ENCODE measurements at regions not wholly inside any gene's neighbourhood (a gene's known extent, or its start where the extent isn't known, plus 50 kb on each side); places are given as distances from the start of the nearest gene placed in this dataset.

DNA sequence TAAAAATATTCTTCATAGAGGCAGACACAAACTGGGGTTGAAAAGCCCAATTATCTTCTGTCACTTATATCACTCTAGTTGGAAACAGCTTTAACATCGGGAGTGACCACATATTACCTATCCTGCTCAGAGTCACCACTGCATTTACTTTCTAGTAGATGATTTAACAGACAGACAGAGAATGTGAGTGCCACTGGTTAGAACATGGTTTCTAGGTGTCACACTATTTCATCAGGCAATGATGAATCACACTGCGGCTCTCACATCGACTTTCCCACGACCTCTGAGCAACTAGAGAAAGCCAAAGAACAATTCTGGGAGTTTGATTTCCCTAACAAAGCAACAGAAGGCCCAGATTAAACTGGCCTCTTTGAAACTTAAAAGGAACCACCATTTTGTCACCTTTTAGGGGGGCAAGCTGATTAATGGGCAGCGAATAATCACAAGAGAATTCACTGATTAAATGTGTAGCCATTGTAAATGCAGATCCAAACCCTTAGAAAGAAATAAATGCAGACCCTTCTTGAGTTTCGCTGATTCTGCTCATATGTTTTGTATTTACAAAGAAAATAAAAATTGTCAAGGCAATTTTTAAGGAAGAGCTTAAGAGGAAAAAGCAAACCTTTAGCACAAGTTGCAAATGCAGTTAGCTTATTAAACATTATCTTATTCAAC lies 112.6 kb upstream of the KBTBD8 start:
- no peaks in the 10 kb centered on the region for H3K9me3 ChIP-seq (ENCODE audit: control insufficient read depth, insufficient read depth, low read length)
- TF ChIP-seq, protein P1, sequence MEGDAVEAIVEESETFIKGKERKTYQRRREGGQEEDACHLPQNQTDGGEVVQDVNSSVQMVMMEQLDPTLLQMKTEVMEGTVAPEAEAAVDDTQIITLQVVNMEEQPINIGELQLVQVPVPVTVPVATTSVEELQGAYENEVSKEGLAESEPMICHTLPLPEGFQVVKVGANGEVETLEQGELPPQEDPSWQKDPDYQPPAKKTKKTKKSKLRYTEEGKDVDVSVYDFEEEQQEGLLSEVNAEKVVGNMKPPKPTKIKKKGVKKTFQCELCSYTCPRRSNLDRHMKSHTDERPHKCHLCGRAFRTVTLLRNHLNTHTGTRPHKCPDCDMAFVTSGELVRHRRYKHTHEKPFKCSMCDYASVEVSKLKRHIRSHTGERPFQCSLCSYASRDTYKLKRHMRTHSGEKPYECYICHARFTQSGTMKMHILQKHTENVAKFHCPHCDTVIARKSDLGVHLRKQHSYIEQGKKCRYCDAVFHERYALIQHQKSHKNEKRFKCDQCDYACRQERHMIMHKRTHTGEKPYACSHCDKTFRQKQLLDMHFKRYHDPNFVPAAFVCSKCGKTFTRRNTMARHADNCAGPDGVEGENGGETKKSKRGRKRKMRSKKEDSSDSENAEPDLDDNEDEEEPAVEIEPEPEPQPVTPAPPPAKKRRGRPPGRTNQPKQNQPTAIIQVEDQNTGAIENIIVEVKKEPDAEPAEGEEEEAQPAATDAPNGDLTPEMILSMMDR (IDR thresholded peaks at IDR 0.05; ENCODE audit: low read depth, low read length) = no peak
- H3K27me3 ChIP-seq (ENCODE audit: control insufficient read depth, insufficient read depth, low read length) = no peaks in the 10 kb centered on the region
- H3K27ac ChIP-seq (ENCODE audit: low read depth, low read length) = no peak overlapping the region
- H3K4me3 ChIP-seq (ENCODE audit: low read depth, low read length) = no peak overlapping the region
- ChIA-PET POLR2A (no interaction called here), CTCF (no interaction called here)
- DNase-seq (ENCODE audit: low read depth, low spot score) = no peak

DNA sequence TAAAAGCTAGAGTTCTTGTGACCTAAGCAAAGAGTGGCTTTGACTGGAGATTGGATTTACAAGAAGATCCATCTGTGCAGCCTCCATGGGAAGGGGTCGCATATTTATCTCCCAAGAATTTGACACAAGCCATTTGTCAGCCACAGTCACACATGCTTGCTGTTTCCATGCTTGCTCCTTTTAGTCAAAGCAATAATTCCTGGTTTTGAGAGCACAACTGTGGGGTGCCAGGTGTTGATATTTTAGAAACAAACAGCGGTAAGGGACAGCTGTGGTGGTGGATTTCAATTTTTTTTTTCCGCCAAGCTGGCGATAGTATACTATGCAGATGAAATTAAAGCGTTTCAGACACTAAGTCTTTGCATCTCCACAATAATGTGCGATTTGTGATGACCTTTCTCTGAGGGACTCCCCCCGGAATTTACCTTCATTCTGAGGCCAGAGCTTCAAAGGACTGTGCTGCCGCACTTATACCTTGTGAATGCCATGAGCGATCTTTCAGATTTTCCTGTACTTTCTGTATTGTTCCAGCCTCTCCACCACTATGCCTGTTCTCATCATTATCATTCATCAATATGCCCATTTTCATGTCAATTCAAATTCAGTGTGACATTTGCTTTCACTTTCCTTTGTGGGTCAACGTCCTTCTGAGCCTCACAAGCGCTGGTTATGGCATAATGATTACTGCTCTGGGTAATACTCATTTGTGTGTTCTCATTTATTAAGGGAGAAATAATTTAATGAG lies 108.2 kb upstream of the KBTBD8 start:
- H3K9me3 ChIP-seq (ENCODE audit: control insufficient read depth, insufficient read depth, low read length) = no peaks in the 10 kb centered on the region
- no peak overlapping the region for H3K27ac ChIP-seq (ENCODE audit: low read depth, low read length)
- POLR2A ChIA-PET = no interaction called here
- no peak overlapping the region for H3K4me3 ChIP-seq (ENCODE audit: low read depth, low read length)
- CTCF ChIA-PET = no interaction called here
- TF ChIP-seq, protein P1 (IDR thresholded peaks at IDR 0.05; ENCODE audit: low read depth, low read length) = no peak
- H3K27me3 ChIP-seq (ENCODE audit: control insufficient read depth, insufficient read depth, low read length) = no peaks in the 10 kb centered on the region
- DNase-seq (ENCODE audit: low read depth, low spot score) = no peak

DNA sequence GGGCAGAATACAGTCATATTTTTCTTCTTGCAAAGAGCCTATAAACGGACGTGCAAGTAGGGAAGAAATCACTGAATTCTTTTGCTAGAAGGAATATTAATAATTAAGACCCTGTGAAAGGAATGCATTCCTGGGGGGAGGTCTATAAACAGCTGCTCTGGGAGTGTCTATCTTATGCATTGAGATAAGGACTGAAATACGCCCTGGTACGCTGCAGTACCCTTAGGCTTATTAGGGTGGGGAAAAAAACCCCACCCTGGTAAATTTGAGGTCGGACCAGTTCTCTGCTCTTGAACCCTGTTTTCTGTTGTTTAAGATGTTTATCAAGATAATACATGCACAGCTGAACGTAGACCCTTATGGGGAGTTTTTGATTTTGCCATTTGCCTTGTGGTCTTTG lies 100.0 kb upstream of the KBTBD8 start:
- no peak overlapping the region for H3K4me3 ChIP-seq (ENCODE audit: low read depth, low read length)
- TF ChIP-seq, protein P1 (IDR thresholded peaks at IDR 0.05; ENCODE audit: low read depth, low read length) = no peak
- ChIA-PET POLR2A (no interaction called here), CTCF (no interaction called here)
- no peak for DNase-seq (ENCODE audit: low read depth, low spot score)
- no peaks in the 10 kb centered on the region for H3K27me3 ChIP-seq (ENCODE audit: control insufficient read depth, insufficient read depth, low read length)
- H3K9me3 ChIP-seq (ENCODE audit: control insufficient read depth, insufficient read depth, low read length) = no peaks in the 10 kb centered on the region
- H3K27ac ChIP-seq (ENCODE audit: low read depth, low read length) = no peak overlapping the region

DNA sequence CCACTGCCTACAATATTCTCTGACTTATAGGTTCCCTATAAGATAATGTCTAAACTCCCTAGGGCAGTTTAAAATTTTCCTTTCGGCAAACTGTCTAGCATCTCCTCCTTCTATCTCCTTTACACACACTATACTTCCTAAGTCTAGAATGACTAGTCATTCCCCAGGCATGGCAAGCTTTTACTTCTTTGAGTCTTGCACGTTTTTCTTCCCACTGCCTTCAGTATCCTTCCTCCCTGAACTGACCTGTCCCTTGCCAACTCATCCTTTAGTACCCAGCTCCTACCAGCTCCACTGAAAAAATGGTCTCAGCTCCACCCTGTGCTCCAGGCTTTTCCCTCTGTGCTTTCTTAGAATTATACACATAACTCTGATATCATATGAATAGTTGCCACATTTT lies 93.8 kb upstream of the KBTBD8 start:
- H3K27me3 ChIP-seq (ENCODE audit: control insufficient read depth, insufficient read depth, low read length) = peaks cover 9% of the 10 kb centered on the region
- TF ChIP-seq, protein P1 (IDR thresholded peaks at IDR 0.05; ENCODE audit: low read depth, low read length) = no peak
- no peak for DNase-seq (ENCODE audit: low read depth, low spot score)
- no peaks in the 10 kb centered on the region for H3K9me3 ChIP-seq (ENCODE audit: control insufficient read depth, insufficient read depth, low read length)
- CTCF ChIA-PET = interaction anchor here (1.3 to 1.6 kb wide), 2 partner anchors 34 to 650 kb away, joined by 4 to 6 read pairs; no protein-coding TSS in a partner anchor
- POLR2A ChIA-PET = no interaction called here
- no peak overlapping the region for H3K4me3 ChIP-seq (ENCODE audit: low read depth, low read length)
- H3K27ac ChIP-seq (ENCODE audit: low read depth, low read length) = no peak overlapping the region

DNA sequence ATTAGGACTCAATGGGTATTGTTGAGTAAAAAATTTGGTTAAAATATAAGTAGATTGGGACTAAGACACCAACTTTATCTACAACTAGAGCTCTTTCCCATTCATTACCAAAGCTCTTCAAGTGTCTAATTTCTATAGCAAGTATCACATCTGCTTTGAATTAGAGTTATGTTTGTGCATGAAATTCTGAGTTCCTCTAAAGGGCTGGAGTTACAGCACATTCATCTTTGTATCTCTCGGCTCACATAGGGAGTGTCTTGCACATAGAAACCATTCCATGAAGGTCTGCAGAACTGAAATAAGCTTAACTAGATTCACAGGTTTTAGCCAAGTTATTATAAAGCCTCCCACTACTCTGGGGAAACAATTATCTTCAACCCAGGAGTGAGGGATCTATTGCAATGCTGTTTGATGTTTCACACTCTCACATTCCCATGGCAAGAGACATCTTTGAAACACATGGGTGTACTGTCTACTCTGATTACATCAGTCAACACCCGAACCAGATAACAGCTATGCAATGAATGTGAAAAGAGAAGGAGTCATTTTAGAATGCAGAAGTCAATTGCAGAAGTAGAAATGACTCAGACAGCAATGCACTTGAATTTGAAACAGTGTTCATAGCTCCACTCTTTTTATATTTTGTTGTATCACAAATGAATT lies 93.1 kb upstream of the KBTBD8 start:
- TF ChIP-seq, protein P1 (IDR thresholded peaks at IDR 0.05; ENCODE audit: low read depth, low read length) = no peak
- CTCF ChIA-PET = interaction anchor here (1.3 to 1.6 kb wide), 2 partner anchors 33 to 651 kb away, joined by 4 to 6 read pairs; no protein-coding TSS in a partner anchor
- H3K9me3 ChIP-seq (ENCODE audit: control insufficient read depth, insufficient read depth, low read length) = no peaks in the 10 kb centered on the region
- POLR2A ChIA-PET = no interaction called here
- peaks cover 9% of the 10 kb centered on the region for H3K27me3 ChIP-seq (ENCODE audit: control insufficient read depth, insufficient read depth, low read length)
- DNase-seq (ENCODE audit: low read depth, low spot score) = no peak
- H3K4me3 ChIP-seq (ENCODE audit: low read depth, low read length) = no peak overlapping the region
- H3K27ac ChIP-seq (ENCODE audit: low read depth, low read length) = no peak overlapping the region
